VCaP (cell line): ENCODE measurements at regions not wholly inside any gene's neighbourhood (a gene's known extent, or its start where the extent isn't known, plus 50 kb on each side); places are given as distances from the start of the nearest gene placed in this dataset.

ENCODE experiments used
- H3K27ac ChIP-seq: fragments of 450-650 bp; 2 replicates; pipeline ENCODE4 v1.5.1; 2017
- TF ChIP-seq, protein P1 (sequence below): fragments of 450-650 bp; conservative IDR thresholded peaks from 2 replicates; pipeline ENCODE4 v1.5.1; 2017; ENCODE audit warnings: mild to moderate bottlenecking, moderate library complexity

DNA sequence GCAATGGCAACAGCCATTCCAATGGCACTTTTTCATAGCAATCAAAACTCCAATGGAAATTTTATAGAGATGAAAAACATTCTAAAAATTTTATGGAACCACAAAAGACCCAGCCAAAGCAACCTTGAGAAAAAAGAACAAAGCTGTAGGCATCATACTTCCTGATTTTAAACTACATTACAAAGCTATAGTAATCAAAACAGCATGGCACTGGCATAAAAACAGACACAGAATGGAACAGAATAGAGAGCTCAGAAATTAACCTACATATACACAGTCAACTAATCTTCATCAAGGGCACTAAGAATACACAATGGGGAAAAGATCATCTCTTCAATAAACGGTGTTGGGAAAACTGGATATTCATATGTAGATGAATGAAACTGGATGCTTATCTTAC is 401.5 kb downstream of the NPHP4 start:
- no peak overlapping the region for H3K27ac ChIP-seq
- TF ChIP-seq, protein P1, sequence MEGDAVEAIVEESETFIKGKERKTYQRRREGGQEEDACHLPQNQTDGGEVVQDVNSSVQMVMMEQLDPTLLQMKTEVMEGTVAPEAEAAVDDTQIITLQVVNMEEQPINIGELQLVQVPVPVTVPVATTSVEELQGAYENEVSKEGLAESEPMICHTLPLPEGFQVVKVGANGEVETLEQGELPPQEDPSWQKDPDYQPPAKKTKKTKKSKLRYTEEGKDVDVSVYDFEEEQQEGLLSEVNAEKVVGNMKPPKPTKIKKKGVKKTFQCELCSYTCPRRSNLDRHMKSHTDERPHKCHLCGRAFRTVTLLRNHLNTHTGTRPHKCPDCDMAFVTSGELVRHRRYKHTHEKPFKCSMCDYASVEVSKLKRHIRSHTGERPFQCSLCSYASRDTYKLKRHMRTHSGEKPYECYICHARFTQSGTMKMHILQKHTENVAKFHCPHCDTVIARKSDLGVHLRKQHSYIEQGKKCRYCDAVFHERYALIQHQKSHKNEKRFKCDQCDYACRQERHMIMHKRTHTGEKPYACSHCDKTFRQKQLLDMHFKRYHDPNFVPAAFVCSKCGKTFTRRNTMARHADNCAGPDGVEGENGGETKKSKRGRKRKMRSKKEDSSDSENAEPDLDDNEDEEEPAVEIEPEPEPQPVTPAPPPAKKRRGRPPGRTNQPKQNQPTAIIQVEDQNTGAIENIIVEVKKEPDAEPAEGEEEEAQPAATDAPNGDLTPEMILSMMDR: no peak

DNA sequence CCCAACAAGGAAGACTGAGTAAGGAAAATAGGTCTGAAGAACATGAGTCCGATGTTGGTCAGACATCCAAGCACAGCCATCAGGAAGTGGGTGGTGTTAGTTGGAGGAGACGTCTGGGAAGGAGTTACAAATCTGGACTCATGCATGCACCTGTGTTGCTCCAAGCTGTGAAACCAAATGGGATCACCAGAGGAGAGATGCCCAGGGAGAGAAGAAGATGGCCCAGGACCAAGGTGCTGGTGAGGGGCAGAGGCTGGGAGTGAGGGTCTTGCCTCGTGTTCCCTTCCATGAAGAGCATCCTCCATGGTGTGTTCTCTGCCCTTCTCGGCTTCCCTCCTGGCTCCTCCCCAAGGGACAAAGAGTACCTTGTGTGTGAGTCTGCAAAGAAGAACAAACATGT is 405.6 kb downstream of the NPHP4 start:
- H3K27ac ChIP-seq: no peak overlapping the region
- TF ChIP-seq, protein P1: no peak

DNA sequence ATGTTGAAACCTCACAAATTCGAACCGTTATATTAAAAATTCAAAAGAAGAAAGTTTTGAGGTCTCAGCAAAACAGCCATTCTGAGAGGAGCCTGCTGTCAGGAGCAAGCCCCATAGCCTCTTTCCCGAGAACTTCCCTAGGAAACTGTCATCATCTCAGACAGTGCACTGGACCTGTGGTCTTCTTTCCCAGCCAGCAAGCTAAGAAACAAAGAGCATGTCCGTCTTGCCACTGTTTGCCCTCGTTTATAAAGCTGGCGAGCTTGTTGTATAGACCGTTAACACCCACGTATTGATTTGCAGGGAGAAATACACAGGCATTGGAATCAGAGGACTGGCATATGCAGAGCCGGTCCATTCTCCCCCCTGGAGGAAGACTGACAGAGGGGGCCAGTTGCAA is 407.0 kb downstream of the NPHP4 start:
- TF ChIP-seq, protein P1: no peak
- no peak overlapping the region for H3K27ac ChIP-seq

GRCh38 chr1:5580926-5581325 is 411.3 kb downstream of the NPHP4 start:
- no peak overlapping the region for H3K27ac ChIP-seq
- TF ChIP-seq, protein P1: no peak

DNA sequence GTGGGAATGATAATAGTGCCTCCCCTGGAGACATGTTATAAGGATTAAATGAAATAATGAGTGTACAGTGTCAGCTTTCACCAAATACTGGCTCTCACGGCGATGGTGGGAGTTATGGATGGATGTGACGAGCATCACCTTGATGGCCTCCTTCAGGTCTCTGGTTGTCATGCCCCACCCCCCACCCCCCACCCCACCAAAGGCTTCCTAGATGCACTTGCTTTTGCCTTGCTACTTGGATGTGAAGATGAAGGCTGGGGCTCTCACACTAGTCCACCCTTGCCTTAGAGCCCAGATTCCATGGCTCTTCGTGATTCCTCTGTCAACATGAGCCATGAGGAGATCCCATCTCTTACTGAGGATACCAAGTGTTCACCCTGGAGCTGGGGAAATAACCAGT is 412.3 kb downstream of the NPHP4 start:
- TF ChIP-seq, protein P1: no peak
- no peak overlapping the region for H3K27ac ChIP-seq

GRCh38 chr1:5578690-5579089 is 413.5 kb downstream of the NPHP4 start:
- no peak overlapping the region for H3K27ac ChIP-seq
- TF ChIP-seq, protein P1: no peak

GRCh38 chr1:5577255-5578040 is 414.8 kb downstream of the NPHP4 start:
- no peak overlapping the region for H3K27ac ChIP-seq

More at GRCh38 chr1:5577255-5578040, 414.8 kb downstream of the NPHP4 start:
- TF ChIP-seq, protein P1: no peak
